HG02884 (cell line): ENCODE measurements at regions not wholly inside any gene's neighbourhood (a gene's known extent, or its start where the extent isn't known, plus 50 kb on each side); places are given as distances from the start of the nearest gene placed in this dataset.
"Not testable (repeated sequence)": the region's sequence is repeated elsewhere in the genome, so short reads cannot be mapped to it uniquely, and the experiment has no call there.

Source experiments
- ATAC-seq: cut with Tn5 transposase; IDR thresholded peaks from one replicate; pipeline ENCODE4 v1.9.1; 2021; ENCODE audit warnings: mild to moderate bottlenecking, moderate library complexity; ENCODE audit not compliant: unreplicated experiment

DNA sequence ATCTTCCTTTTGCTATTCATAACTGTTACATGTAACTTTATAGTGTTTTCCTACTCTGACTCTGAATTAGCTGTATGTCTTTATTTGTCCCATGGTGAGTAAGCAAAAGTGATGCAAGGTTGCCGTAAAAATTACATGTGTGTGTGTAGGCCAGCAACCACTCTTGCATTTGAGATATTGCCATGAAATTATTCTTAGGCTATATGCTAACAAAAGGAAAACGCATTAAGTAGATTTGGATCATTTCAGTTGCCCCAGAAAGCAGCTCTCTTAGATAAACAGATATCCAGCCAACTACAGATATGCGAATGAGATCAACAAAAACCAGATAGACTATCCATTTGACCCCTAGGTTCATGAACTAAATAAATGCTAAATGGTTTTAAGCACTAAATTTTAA, 73.6 kb downstream of the CYLC2 start:
- ATAC-seq = no peak

- ATAC-seq = no peak
Observed at GRCh38 chr9:103078581-103078980, 83.4 kb downstream of the CYLC2 start.

DNA sequence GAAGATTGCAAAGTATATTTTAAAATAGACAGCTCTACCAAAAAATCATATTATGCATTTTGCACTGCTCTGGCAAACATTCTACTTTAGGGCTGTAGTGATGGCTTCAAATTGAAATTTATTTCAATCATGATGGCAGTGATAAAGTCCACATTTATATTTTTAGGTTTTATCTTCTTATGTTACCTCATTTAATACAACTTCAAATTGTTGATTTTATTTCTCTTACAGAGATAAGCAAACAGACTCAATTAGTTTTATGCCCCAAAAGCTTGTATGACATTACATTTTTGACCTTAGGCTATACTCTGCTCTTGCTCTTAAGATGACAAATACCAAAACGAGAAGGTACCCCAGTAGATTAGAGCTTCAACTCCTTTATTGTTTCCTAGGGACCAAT, 87.4 kb downstream of the CYLC2 start:
- no peak for ATAC-seq

DNA sequence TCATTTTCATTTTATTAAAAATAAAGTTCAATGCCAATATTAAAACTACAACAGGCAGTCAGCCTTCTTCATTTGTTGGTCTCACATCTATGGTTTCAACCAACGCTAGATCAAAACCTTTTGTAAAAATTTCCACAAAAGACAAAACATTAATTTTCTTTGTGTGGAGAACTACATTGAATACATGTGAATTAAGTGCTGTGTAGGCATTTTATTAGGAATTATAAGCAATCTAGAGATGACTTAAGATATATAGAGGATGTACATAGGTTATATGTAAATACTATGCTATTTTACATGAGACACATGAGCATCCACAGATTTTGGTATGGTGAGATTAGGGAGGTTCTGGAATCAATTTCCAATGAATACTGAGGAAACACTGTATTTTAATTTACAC, 94.2 kb downstream of the CYLC2 start:
- ATAC-seq = no peak

GRCh38 chr9:103104101-103104500, 109.0 kb downstream of the CYLC2 start:
- ATAC-seq = no peak

- no peak for ATAC-seq
Observed at GRCh38 chr9:103116246-103116645, 121.1 kb downstream of the CYLC2 start.

DNA sequence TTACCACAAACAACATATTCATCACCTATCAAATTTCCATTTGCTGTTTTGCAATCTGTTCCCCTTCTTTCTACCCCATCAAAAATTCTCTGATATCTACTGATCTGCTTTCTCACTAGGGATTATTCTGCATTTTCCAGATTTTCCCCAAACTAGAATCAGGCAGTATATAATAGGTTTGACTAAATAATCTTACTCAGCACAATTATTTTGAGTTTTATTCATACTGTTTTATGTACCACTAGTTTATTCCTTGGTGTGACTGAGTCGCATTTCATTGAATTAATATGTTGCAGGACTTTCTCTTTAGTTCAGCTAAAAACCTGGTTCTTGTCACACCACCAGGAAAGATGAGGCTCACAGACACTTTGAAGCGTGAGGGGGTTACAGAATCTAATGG, 131.4 kb downstream of the CYLC2 start:
- ATAC-seq = no peak

- ATAC-seq = no peak
Observed at GRCh38 chr9:103139891-103140290, 144.8 kb downstream of the CYLC2 start.

DNA sequence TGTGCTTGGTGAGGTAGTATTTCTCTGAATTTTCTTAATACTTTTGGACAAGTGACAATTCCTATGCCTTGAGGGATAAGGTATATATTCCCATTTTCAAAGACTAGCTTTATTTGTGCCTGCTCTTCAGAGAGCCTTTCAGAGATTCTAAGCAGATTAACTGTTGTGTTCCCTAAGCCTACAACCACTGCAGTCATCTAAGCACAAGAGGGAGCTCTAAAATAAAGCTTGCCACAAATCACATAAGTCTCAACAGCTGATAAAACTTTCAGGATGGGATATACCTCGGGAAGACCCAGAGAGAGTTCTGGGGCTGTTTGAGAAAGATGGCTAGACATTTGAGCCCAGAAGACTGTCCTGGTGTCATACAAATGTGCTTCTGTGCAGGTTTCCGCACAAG, 157.3 kb downstream of the CYLC2 start:
- ATAC-seq = no peak

DNA sequence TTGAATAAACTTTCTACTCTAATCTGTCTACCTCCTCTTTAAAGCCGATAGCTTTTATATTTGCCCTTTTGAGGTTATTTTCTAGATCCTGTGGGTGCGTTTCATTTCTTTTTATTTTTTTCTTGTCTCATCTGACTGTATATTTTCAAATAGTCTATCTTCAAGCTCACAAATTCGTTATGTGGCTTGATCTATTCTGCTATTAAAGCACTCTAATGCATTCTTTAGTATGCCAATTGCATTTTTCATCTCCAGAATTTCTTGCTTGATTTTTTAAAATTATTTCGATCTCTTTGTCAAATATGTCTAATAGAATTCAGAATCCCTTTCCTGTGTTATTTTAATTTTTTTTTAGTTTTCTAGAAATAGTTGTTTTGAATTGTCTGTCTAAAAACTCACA, 172.4 kb downstream of the CYLC2 start:
- no peak for ATAC-seq

- no peak for ATAC-seq
Observed at GRCh38 chr9:103168254-103168653, 173.1 kb downstream of the CYLC2 start.

DNA sequence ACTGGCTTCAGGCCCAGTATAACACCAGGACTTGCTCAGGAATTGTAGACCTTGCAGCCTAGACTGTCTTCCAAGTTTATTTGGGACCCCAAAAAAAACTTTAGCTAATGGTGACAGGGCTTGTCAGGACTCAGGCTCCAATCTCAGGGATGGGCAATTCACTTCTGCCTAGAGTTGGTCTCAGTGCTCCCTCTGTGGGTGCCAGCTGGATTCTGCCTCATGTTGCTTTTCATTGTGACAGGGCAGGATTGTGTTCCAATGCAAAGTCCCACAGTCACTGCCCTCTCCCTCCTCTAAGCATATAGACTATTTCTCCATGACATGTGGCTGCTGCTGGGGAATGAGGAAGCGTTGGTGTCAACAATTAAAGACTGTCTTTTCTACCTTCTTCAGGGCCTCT, 174.7 kb downstream of the CYLC2 start:
- ATAC-seq = no peak

DNA sequence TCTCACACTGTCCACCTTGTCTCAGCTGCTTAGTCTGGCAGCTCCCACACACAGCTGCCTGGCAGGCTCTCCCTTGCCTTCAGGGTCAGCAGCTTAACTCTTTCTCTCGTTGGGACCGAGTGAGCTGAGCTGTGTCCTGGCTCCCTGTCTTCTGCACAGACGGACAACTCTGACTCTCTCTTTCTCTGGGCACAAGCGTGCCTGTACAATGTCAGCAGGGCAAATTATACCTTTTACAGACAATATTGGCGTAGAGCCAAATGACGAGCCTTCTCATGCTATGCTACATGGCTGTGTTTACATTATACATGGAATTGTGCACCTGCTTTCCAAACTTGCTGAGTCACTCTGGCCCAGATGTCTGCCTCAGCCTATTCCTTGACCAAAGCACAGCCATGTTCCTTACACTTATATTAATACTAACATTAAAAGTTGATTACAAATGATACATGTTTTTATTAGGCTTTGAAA, 188.6 kb downstream of the CYLC2 start:
- no peak for ATAC-seq

GRCh38 chr9:103186959-103187358, 191.8 kb downstream of the CYLC2 start:
- ATAC-seq = no peak

GRCh38 chr9:103188781-103189350, 193.7 kb downstream of the CYLC2 start:
- no peak for ATAC-seq

DNA sequence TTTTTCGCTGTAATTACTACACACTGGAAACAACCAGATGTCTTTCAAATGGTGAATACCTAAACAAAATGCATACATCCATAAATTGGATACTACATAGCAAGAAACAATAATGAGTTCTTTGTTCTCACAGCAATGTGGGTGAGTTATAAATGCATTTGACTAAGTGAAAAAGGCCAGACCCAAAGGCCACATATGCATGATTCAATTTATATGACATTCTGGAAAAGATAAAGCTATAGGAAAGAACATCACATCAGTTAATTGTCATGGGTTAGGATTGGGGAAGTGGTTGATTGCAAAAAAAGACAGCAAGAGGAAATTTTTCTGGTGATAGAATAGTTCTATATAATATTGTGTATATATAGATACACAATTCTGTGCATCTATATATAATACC, 198.9 kb downstream of the CYLC2 start:
- ATAC-seq = no peak

DNA sequence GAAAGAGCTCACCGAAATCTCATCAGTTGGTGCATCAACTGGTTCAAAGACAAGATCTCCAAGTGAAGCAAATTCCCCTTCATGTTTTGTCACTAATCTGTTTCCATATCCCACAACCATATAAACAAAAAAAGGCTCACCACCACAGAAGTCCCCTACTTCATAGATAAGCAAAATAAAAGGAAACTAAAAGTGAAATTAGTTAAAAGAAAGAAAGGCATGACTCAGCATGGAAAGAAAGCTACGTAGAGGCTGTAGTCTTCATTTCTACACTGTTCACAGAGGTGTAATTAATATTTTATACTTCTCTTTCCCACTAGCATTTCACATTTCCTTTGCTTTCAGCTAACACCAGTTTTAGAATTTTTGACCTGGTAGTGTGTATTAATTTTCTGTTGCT, 208.0 kb downstream of the CYLC2 start:
- ATAC-seq = no peak

- ATAC-seq = not testable (repeated sequence)
Observed at GRCh38 chr9:103205881-103206585, 210.9 kb downstream of the CYLC2 start.

GRCh38 chr9:103210607-103211006, 215.5 kb downstream of the CYLC2 start:
- no peak for ATAC-seq

- ATAC-seq = no peak
Observed at GRCh38 chr9:103215197-103215596, 220.1 kb downstream of the CYLC2 start.

DNA sequence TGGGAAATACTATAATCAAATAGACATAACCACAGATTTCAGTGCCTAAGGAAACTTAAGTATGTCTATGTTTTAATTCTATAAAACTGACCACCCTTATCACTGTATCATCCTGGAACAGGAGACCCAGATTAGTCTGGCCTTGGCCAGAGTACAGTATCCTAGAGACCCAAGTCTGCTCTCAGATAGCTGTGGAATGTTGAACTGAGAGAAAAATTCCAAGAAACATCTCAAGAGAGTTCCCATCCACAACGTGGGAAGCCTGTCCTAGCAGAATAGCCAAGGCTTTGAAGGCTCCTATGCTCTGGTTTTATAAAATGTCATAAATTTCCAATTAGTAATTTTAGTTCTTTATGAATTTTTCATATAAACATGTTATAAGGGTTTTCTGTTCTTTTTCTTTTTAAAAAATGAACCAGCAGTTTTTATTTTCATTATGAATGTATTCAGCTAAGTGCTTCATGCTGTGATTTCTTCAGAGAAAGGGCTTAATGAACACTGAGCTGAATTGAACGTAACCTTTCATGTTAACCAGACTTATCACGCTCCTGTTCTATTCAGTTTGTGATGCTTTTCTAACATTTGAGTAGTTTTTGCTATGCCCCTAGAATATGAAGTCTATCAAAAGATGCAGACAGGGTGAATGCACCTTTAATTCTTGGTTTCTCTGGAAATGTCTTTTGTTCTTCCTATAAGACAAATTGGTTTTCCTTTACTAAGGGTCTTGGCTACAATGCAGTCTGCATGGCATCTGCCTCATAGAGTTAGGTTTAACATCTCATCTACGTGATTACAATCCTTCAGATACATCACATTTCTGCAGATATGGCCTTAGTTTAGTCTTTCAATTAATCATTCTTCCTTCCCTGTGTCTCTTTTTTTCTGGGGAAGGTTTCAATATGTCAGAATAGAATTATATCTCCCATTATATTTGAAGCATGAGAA, 230.8 kb downstream of the CYLC2 start:
- no peak for ATAC-seq

GRCh38 chr9:103226647-103227013, 231.5 kb downstream of the CYLC2 start:
- no peak for ATAC-seq
